Fibroblast of lung (primary cell): ENCODE measurements at regions not wholly inside any gene's neighbourhood (a gene's known extent, or its start where the extent isn't known, plus 50 kb on each side); places are given as distances from the start of the nearest gene placed in this dataset.

Source experiments
- CTCF ChIP-seq, 2 donors: IDR thresholded peaks in 1 of 2; conservative IDR thresholded peaks in 1 of 2; 1 replicate in 1 of 2; 2 replicates in 1 of 2; pipeline ENCODE4 v1.5.1; 2011 to 2012; ENCODE audit warnings: low read length in 2 of 2, control low read depth in 1 of 2, inconsistent platforms in 1 of 2, low read depth in 1 of 2, mild to moderate bottlenecking in 1 of 2
- EZH2 ChIP-seq: IDR thresholded peaks from 2 replicates; pipeline ENCODE4 v1.5.1; 2012; ENCODE audit warnings: low read length, control low read depth, mild to moderate bottlenecking; ENCODE audit errors: missing control alignments

GRCh38 chr6:66435321-66435720, 728.3 kb upstream of the EYS start:
- TF ChIP-seq CTCF (conservative IDR thresholded peaks at IDR 0.05 in 1 of 2, IDR thresholded peaks at IDR 0.05 in 1 of 2; ENCODE audit: low read depth in 1 of 2, low read length in 2 of 2): no peak
- no peak for TF ChIP-seq EZH2
